Transverse colon (tissue), 4 donors: ENCODE measurements at regions not wholly inside any gene's neighbourhood (a gene's known extent, or its start where the extent isn't known, plus 50 kb on each side); places are given as distances from the start of the nearest gene placed in this dataset.

Experiments
- DNase-seq: peaks from one replicate; pipeline ENCODE4 v3.0.0-alpha.2; 2019
- H3K27ac ChIP-seq, 4 donors: fragments of 200-600 bp; sonication (generic); 2 replicates each; pipeline ENCODE4 v1.5.1; 2016 to 2018; ENCODE audit warnings: inconsistent platforms in 4 of 4
- H3K27me3 ChIP-seq: fragments of 200-600 bp; sonication (generic); 2 replicates; pipeline ENCODE4 v1.5.1; 2017; ENCODE audit warnings: inconsistent platforms
- H3K36me3 ChIP-seq, 4 donors: fragments of 200-600 bp; sonication (generic); 2 replicates each; pipeline ENCODE4 v1.5.1; 2017 to 2019; ENCODE audit warnings: inconsistent platforms in 4 of 4
- H3K4me1 ChIP-seq, 4 donors: fragments of 200-600 bp; sonication (generic); 2 replicates each; pipeline ENCODE4 v1.5.1; 2017 to 2020; ENCODE audit warnings: inconsistent platforms in 4 of 4
- H3K4me3 ChIP-seq, 4 donors: fragments of 200-600 bp; sonication (generic); 1 replicate in 1 of 4; 2 replicates in 3 of 4; pipeline versions ENCODE4 v1.5.1 to v1.6.1; 2017 to 2019; ENCODE audit warnings: inconsistent platforms in 4 of 4
- H3K9me3 ChIP-seq, 2 donors: fragments of 200-600 bp; sonication (generic); 2 replicates each; pipeline ENCODE4 v1.5.1; 2017 to 2019; ENCODE audit warnings: inconsistent platforms in 2 of 2
- CTCF ChIP-seq, 5 experiments: fragments of 200-600 bp in 3 of 5; fragments of 450-650 bp in 2 of 5; sonication (generic) in 3 of 5; IDR thresholded peaks; 1 replicate in 2 of 5; 2 replicates in 3 of 5; pipeline ENCODE4 v1.5.1; 2016 to 2017; ENCODE audit warnings: antibody characterized with exemption in 5 of 5, inconsistent platforms in 3 of 5, mild to moderate bottlenecking in 2 of 5, moderate library complexity in 1 of 5
- EP300 ChIP-seq: sonication (generic); formaldehyde crosslinking; IDR thresholded peaks from one replicate; pipeline ENCODE4 v1.6.1; 2017; ENCODE audit warnings: antibody characterized with exemption, low read depth
- POLR2A ChIP-seq: fragments of 450-650 bp; IDR thresholded peaks from one replicate; pipeline ENCODE4 v1.6.1; 2016; ENCODE audit warnings: antibody characterized with exemption, mild to moderate bottlenecking, moderate library complexity
- POLR2AphosphoS5 ChIP-seq, 3 donors: sonication (generic); formaldehyde crosslinking; IDR thresholded peaks; one replicate each; pipeline ENCODE4 v1.6.1; 2016; ENCODE audit warnings: antibody characterized with exemption in 3 of 3
- WGBS, 2 donors: methylation state at CpG; one replicate each; pipeline ENCODE4 v1.1.5; 2018; ENCODE audit warnings: low coverage in 1 of 2; 5-methylcytosine and 5-hydroxymethylcytosine counted together
- in situ Hi-C, 4 donors: fragments of 200-750 bp; cut with MboI; loops; one replicate each; pipeline versions ENCODE4 v1.15.0 to v1.15.1; 2017; ENCODE audit warnings: low sequenced_read_pairs in 3 of 4, low pct_ligation_motif_present in 1 of 4, low pct_unique_long_range_greater_than_20kb in 1 of 4
- intact Hi-C: fragments of 100-400 bp; cut with DNase I; formaldehyde crosslinking; loops from one replicate; pipeline ENCODE4 v1.15.1; 2023; ENCODE audit warnings: low total_unique reads

- Histone ChIP-seq H3K27ac (no peak overlapping the region), H3K4me1 (peaks cover 0 to 3% (median 0%) of the 10 kb centered on the region in 4 donors), H3K9me3 (no peaks in the 10 kb centered on the region), H3K36me3 (no peaks in the 10 kb centered on the region), H3K27me3 (no peaks in the 10 kb centered on the region), H3K4me3 (no peak overlapping the region)
- no peak for TF ChIP-seq POLR2AphosphoS5 (IDR thresholded peaks at IDR 0.05)
- no peak for TF ChIP-seq EP300
- TF ChIP-seq CTCF (IDR thresholded peaks at IDR 0.05) = no peak
- no peak for TF ChIP-seq POLR2A
- no peak for DNase-seq
- 82% methylated on average over 9 of the region's 9 CpGs; no CpG with 5 or more reads in 1 of the 2 donors for WGBS, 2 donors
- in situ Hi-C loops (no loop called here), intact Hi-C loops (no loop called here)
Measured at GRCh38 chr14:101411151-101411550, 150.1 kb upstream of the DIO3 start.

- Histone ChIP-seq H3K36me3 (no peaks in the 10 kb centered on the region), H3K4me3 (no peak overlapping the region), H3K9me3 (no peaks in the 10 kb centered on the region), H3K27ac (no peak overlapping the region), H3K4me1 (peaks cover 0 to 3% (median 0%) of the 10 kb centered on the region in 4 donors), H3K27me3 (peaks cover 5% of the 10 kb centered on the region)
- no peak for DNase-seq
- TF ChIP-seq POLR2A (no peak), POLR2AphosphoS5 (IDR thresholded peaks at IDR 0.05) (no peak), EP300 (no peak), CTCF (IDR thresholded peaks at IDR 0.05) (no peak)
- in situ Hi-C loops (no loop called here), intact Hi-C loops (no loop called here)
- 80 to 88% methylated on average over 2 to 10 of the region's 10 CpGs for WGBS, 2 donors
Measured at GRCh38 chr14:101411779-101412178, 149.5 kb upstream of the DIO3 start.

GRCh38 chr14:101412739-101413138, 148.6 kb upstream of the DIO3 start:
- no peak for DNase-seq
- Histone ChIP-seq H3K4me3 (no peak overlapping the region), H3K4me1 (peaks cover 0 to 3% (median 0%) of the 10 kb centered on the region in 4 donors), H3K27me3 (peaks cover 12% of the 10 kb centered on the region), H3K27ac (no peak overlapping the region), H3K36me3 (no peaks in the 10 kb centered on the region), H3K9me3 (no peaks in the 10 kb centered on the region)
- intact Hi-C loops (no loop called here), in situ Hi-C loops (no loop called here)
- WGBS, 2 donors = 47 to 59% methylated on average over 5 of the region's 5 CpGs
- TF ChIP-seq POLR2A (no peak), EP300 (no peak), CTCF (IDR thresholded peaks at IDR 0.05) (no peak), POLR2AphosphoS5 (IDR thresholded peaks at IDR 0.05) (no peak)

DNA sequence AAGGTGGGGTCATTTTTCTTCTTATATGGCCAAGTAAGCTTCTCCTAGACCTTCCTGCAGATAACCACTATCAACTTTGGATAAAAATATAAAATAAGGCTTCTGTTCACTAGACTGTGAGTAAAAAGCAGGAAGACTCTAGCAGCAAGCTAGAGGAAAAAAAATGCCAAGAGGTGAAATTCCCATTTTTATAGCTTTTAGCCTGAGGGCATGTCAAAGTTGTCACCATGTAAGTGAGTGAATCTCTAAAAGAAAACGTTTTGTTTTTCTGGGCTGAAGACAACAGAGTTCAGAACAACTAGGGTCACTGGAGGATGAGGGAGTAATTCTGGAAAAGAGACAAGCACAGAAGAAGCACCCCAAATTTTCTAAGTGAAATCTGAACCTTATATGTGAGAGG, 143.9 kb upstream of the DIO3 start:
- no peak overlapping the region for H3K27ac ChIP-seq
- in situ Hi-C loops = no loop called here
- H3K36me3 ChIP-seq = no peaks in the 10 kb centered on the region
- TF ChIP-seq CTCF (IDR thresholded peaks at IDR 0.05) (no peak), POLR2A (no peak), POLR2AphosphoS5 (IDR thresholded peaks at IDR 0.05) (no peak), EP300 (no peak)
- peaks cover 12% of the 10 kb centered on the region for H3K27me3 ChIP-seq
- intact Hi-C loops = no loop called here
- no peaks in the 10 kb centered on the region for H3K9me3 ChIP-seq
- no peaks in the 10 kb centered on the region for H3K4me1 ChIP-seq
- no peak for DNase-seq
- H3K4me3 ChIP-seq = no peak overlapping the region
- WGBS, 2 donors = 0 to 41% methylated on average over 1 of the region's 1 CpG
